ENCODE measurements at regions not wholly inside any gene's neighbourhood (a gene's known extent, or its start where the extent isn't known, plus 50 kb on each side); places are given as distances from the start of the nearest gene placed in this dataset.

DNA sequence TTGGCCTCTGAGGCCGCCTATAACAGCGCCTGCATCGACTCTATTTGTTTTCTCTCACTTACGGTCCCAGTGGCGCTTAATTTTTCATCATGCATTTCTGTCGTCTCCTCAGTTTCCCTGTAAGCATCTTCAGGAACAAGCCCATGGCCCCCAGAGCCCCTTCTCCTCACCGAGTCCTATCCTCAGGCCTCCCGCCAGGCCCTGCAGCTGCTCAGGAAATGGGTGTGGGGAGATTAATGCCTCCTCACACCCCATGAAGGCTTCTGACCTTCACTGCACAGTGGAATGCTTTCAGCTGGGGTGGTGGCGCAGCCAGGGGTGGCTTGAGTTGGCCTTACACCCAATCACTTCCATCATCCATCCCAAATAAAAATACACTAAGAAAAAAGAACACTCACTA lies 260.4 kb downstream of the FAM43A start:
- TF ChIP-seq HDAC2 (IDR thresholded peaks at IDR 0.05), result no peak
- TF ChIP-seq, protein P1, sequence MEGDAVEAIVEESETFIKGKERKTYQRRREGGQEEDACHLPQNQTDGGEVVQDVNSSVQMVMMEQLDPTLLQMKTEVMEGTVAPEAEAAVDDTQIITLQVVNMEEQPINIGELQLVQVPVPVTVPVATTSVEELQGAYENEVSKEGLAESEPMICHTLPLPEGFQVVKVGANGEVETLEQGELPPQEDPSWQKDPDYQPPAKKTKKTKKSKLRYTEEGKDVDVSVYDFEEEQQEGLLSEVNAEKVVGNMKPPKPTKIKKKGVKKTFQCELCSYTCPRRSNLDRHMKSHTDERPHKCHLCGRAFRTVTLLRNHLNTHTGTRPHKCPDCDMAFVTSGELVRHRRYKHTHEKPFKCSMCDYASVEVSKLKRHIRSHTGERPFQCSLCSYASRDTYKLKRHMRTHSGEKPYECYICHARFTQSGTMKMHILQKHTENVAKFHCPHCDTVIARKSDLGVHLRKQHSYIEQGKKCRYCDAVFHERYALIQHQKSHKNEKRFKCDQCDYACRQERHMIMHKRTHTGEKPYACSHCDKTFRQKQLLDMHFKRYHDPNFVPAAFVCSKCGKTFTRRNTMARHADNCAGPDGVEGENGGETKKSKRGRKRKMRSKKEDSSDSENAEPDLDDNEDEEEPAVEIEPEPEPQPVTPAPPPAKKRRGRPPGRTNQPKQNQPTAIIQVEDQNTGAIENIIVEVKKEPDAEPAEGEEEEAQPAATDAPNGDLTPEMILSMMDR (IDR thresholded peaks at IDR 0.05), result no peak
- TF ChIP-seq BHLHE40 (IDR thresholded peaks at IDR 0.05; ENCODE audit: low read depth, low read length), result no peak
- TF ChIP-seq MAFK (IDR thresholded peaks at IDR 0.05; ENCODE audit: partially characterized antibody), result no peak
- TF ChIP-seq KDM1A (IDR thresholded peaks at IDR 0.05; ENCODE audit: low read depth), result no peak
- no peak for TF ChIP-seq CHD4 (IDR thresholded peaks at IDR 0.05; ENCODE audit: borderline replicate concordance)
- TF ChIP-seq POLR2A (IDR thresholded peaks at IDR 0.05; ENCODE audit: low read length), result no peak
- TF ChIP-seq, protein P2, sequence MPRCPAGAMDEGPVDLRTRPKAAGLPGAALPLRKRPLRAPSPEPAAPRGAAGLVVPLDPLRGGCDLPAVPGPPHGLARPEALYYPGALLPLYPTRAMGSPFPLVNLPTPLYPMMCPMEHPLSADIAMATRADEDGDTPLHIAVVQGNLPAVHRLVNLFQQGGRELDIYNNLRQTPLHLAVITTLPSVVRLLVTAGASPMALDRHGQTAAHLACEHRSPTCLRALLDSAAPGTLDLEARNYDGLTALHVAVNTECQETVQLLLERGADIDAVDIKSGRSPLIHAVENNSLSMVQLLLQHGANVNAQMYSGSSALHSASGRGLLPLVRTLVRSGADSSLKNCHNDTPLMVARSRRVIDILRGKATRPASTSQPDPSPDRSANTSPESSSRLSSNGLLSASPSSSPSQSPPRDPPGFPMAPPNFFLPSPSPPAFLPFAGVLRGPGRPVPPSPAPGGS (IDR thresholded peaks at IDR 0.05), result no peak
- TF ChIP-seq POLR2AphosphoS2 (conservative IDR thresholded peaks at IDR 0.05; ENCODE audit: low read length), result no peak
- TF ChIP-seq EP300 (IDR thresholded peaks at IDR 0.05), result no peak
- no peak for TF ChIP-seq CEBPB (IDR thresholded peaks at IDR 0.05)

Data from A549 (cell line).